Astrocyte (in vitro differentiated cells and primary cell): ENCODE measurements at regions not wholly inside any gene's neighbourhood (a gene's known extent, or its start where the extent isn't known, plus 50 kb on each side); places are given as distances from the start of the nearest gene placed in this dataset.

ENCODE experiments used
- CTCF ChIP-seq: IDR thresholded peaks from 2 replicates; pipeline ENCODE4 v1.5.1; 2011; ENCODE audit warnings: low read depth, mild to moderate bottlenecking, inconsistent platforms, low read length, moderate library complexity; ENCODE audit not compliant: insufficient read depth
- EZH2 ChIP-seq: IDR thresholded peaks from 2 replicates; pipeline ENCODE4 v1.6.1; 2012; ENCODE audit warnings: mild to moderate bottlenecking, low read length, inconsistent platforms; ENCODE audit not compliant: insufficient read depth

DNA sequence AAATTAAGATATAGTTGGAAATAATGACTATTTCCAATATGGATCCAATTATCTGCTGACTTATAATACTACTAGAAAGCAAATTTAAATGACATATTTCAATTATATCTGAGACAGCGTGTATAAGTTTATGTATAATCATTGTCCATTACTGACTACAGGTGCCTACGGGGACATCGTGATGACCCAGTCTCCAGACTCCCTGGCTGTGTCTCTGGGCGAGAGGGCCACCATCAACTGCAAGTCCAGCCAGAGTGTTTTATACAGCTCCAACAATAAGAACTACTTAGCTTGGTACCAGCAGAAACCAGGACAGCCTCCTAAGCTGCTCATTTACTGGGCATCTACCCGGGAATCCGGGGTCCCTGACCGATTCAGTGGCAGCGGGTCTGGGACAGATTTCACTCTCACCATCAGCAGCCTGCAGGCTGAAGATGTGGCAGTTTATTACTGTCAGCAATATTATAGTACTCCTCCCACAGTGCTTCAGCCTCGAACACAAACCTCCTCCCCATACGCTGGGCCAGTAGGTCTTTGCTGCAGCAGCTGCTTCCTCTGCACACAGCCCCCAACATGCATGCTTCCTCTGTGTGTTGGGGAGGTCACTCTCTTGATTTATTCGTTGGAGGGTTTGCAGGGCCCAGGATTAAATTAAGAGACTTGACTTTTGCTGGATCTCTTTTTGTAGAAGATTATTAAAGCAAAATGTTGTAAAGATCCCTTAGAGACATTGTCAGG, 194.4 kb downstream of the RPIA start:
- TF ChIP-seq CTCF (no peak), EZH2 (no peak)
